Prostate gland (tissue), 2 donors: ENCODE measurements at regions not wholly inside any gene's neighbourhood (a gene's known extent, or its start where the extent isn't known, plus 50 kb on each side); places are given as distances from the start of the nearest gene placed in this dataset.

Source experiments
- DNase-seq: peaks from one replicate; pipeline ENCODE4 v3.0.0-alpha.2; 2019; ENCODE audit warnings: low spot score
- H3K27ac ChIP-seq, 2 donors: fragments of 200-600 bp; sonication (generic); 2 replicates each; pipeline ENCODE4 v1.5.1; 2017 to 2019
- H3K27me3 ChIP-seq: fragments of 200-600 bp; sonication (generic); replicated peaks from 2 replicates; pipeline ENCODE4 v1.5.1; 2019; ENCODE audit not compliant: insufficient read depth
- H3K36me3 ChIP-seq, 2 donors: fragments of 200-600 bp; sonication (generic); 1 replicate in 1 of 2; 2 replicates in 1 of 2; pipeline versions ENCODE4 v1.5.1 to v1.8.1; 2017 to 2019
- H3K4me1 ChIP-seq: fragments of 200-600 bp; sonication (generic); replicated peaks from 2 replicates; pipeline ENCODE4 v1.5.1; 2019
- H3K4me3 ChIP-seq, 2 donors: fragments of 200-600 bp; sonication (generic); 2 replicates each; pipeline ENCODE4 v1.5.1; 2017 to 2019
- H3K9me3 ChIP-seq: fragments of 200-600 bp; sonication (generic); 2 replicates; pipeline ENCODE4 v1.5.1; 2017
- CTCF ChIP-seq, 4 experiments: fragments of 200-600 bp in 2 of 4; fragments of 450-650 bp in 2 of 4; sonication (generic) in 2 of 4; IDR thresholded peaks; 1 replicate in 3 of 4; 2 replicates in 1 of 4; pipeline ENCODE4 v1.5.1; 2016 to 2019; ENCODE audit warnings: antibody characterized with exemption in 4 of 4, mild to moderate bottlenecking in 2 of 4, moderate library complexity in 2 of 4
- POLR2A ChIP-seq: fragments of 450-650 bp; IDR thresholded peaks from one replicate; pipeline ENCODE4 v1.6.1; 2016; ENCODE audit warnings: antibody characterized with exemption, mild to moderate bottlenecking
- POLR2AphosphoS5 ChIP-seq: sonication (generic); formaldehyde crosslinking; IDR thresholded peaks from one replicate; pipeline ENCODE4 v1.6.1; 2017; ENCODE audit warnings: antibody characterized with exemption
- WGBS: methylation state at CpG from one replicate; pipeline ENCODE4 v1.1.5; 2018; 5-methylcytosine and 5-hydroxymethylcytosine counted together
- intact Hi-C: fragments of 100-400 bp; cut with DNase I; formaldehyde crosslinking; loops from one replicate; pipeline ENCODE4 v1.14.2; 2022

GRCh38 chr11:11129118-11129517 is 223.9 kb downstream of the CSNK2A3 start:
- no peaks in the 10 kb centered on the region for H3K9me3 ChIP-seq
- TF ChIP-seq CTCF (IDR thresholded peaks at IDR 0.05) (no peak), POLR2AphosphoS5 (no peak), POLR2A (no peak)
- H3K36me3 ChIP-seq, result no peaks in the 10 kb centered on the region
- no peaks in the 10 kb centered on the region for H3K4me1 ChIP-seq
- intact Hi-C loops, result no loop called here
- no peaks in the 10 kb centered on the region for H3K27me3 ChIP-seq
- no peak overlapping the region for H3K4me3 ChIP-seq
- no peak overlapping the region for H3K27ac ChIP-seq
- 79% methylated on average over 1 of the region's 1 CpG for WGBS
- DNase-seq, result no peak

GRCh38 chr11:11125618-11126017 is 227.4 kb downstream of the CSNK2A3 start:
- no peak for TF ChIP-seq POLR2A
- no peak for TF ChIP-seq POLR2AphosphoS5
- TF ChIP-seq CTCF (IDR thresholded peaks at IDR 0.05), result no peak
- no peak for DNase-seq
- no peaks in the 10 kb centered on the region for H3K4me1 ChIP-seq
- H3K36me3 ChIP-seq, result no peaks in the 10 kb centered on the region
- intact Hi-C loops, result no loop called here
- no peak overlapping the region for H3K27ac ChIP-seq
- no peaks in the 10 kb centered on the region for H3K9me3 ChIP-seq
- no peaks in the 10 kb centered on the region for H3K27me3 ChIP-seq
- 63% methylated on average over 2 of the region's 2 CpGs for WGBS
- H3K4me3 ChIP-seq, result no peak overlapping the region

- Histone ChIP-seq H3K9me3 (no peaks in the 10 kb centered on the region), H3K27me3 (no peaks in the 10 kb centered on the region), H3K36me3 (no peaks in the 10 kb centered on the region), H3K4me3 (no peak overlapping the region), H3K4me1 (no peaks in the 10 kb centered on the region), H3K27ac (no peak overlapping the region)
- no peak for DNase-seq
- TF ChIP-seq CTCF (IDR thresholded peaks at IDR 0.05), result no peak
- no peak for TF ChIP-seq POLR2AphosphoS5
- no peak for TF ChIP-seq POLR2A
- WGBS, result 73% methylated on average over 1 of the region's 1 CpG
- intact Hi-C loops, result no loop called here
These were observed 230.3 kb downstream of the CSNK2A3 start for GRCh38 chr11:11122749-11123148.

- no peak overlapping the region for H3K4me3 ChIP-seq
- intact Hi-C loops, result no loop called here
- no peaks in the 10 kb centered on the region for H3K4me1 ChIP-seq
- TF ChIP-seq POLR2AphosphoS5 (no peak), POLR2A (no peak), CTCF (IDR thresholded peaks at IDR 0.05) (no peak)
- WGBS, result 91% methylated on average over 1 of the region's 1 CpG
- no peak overlapping the region for H3K27ac ChIP-seq
- H3K9me3 ChIP-seq, result no peaks in the 10 kb centered on the region
- H3K27me3 ChIP-seq, result no peaks in the 10 kb centered on the region
- H3K36me3 ChIP-seq, result no peaks in the 10 kb centered on the region
- no peak for DNase-seq
These were observed 233.1 kb downstream of the CSNK2A3 start for GRCh38 chr11:11119917-11120316.

- no peak for DNase-seq
- 78% methylated on average over 3 of the region's 3 CpGs for whole genome bisulfite sequencing
- intact Hi-C loops, result no loop called here
- Histone ChIP-seq H3K27ac (no peak overlapping the region), H3K27me3 (no peaks in the 10 kb centered on the region), H3K36me3 (no peaks in the 10 kb centered on the region), H3K4me1 (no peaks in the 10 kb centered on the region), H3K4me3 (no peak overlapping the region), H3K9me3 (no peaks in the 10 kb centered on the region)
- no peak for TF ChIP-seq POLR2AphosphoS5
- TF ChIP-seq POLR2A, result no peak
- no peak for TF ChIP-seq CTCF (IDR thresholded peaks at IDR 0.05)
These were observed 235.3 kb downstream of the CSNK2A3 start for GRCh38 chr11:11117730-11118129.
